B cell (primary cell): ENCODE measurements at regions not wholly inside any gene's neighbourhood (a gene's known extent, or its start where the extent isn't known, plus 50 kb on each side); places are given as distances from the start of the nearest gene placed in this dataset.

Experiments used
- CTCF ChIP-seq: fragments of 200-600 bp; IDR thresholded peaks from one replicate; pipeline ENCODE4 v1.8.0; 2022; ENCODE audit warnings: antibody characterized with exemption, mild to moderate bottlenecking
- EZH2 ChIP-seq: IDR thresholded peaks from 2 replicates; pipeline ENCODE4 v1.6.1; 2012; ENCODE audit warnings: borderline replicate concordance, low read depth, mild to moderate bottlenecking, moderate library complexity, low read length; ENCODE audit not compliant: insufficient read depth, poor library complexity, severe bottlenecking

DNA sequence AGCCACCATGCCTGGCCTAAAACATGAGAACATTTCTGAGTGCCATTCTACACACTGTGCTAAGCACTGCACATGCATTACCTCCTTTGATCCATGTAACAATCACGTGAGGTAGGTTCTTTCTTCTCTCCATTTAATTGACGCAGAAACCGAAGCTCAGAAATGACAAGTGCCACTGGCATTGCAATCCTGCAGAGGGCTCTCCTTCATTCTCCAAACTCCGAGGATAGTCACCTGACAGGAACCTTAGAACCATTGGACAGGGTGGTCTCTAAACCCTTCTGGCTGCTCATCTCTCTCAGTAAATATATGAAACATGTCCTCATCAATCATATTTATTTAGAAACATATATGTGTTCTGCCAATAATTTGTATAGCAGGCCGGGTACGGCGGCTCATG, 167.1 kb upstream of the JUN start:
- TF ChIP-seq CTCF (no peak), EZH2 (no peak)
